HG02678 (cell line): ENCODE measurements at regions not wholly inside any gene's neighbourhood (a gene's known extent, or its start where the extent isn't known, plus 50 kb on each side); places are given as distances from the start of the nearest gene placed in this dataset.

Experiments used
- ATAC-seq: cut with Tn5 transposase; IDR thresholded peaks from one replicate; pipeline ENCODE4 v1.9.1; 2021; ENCODE audit warnings: mild to moderate bottlenecking, moderate library complexity; ENCODE audit not compliant: unreplicated experiment

GRCh38 chr4:18082236-18082635 is 60.7 kb upstream of the LCORL start:
- no peak for ATAC-seq

- ATAC-seq: no peak
These were observed 60.2 kb upstream of the LCORL start for GRCh38 chr4:18081708-18082107.

DNA sequence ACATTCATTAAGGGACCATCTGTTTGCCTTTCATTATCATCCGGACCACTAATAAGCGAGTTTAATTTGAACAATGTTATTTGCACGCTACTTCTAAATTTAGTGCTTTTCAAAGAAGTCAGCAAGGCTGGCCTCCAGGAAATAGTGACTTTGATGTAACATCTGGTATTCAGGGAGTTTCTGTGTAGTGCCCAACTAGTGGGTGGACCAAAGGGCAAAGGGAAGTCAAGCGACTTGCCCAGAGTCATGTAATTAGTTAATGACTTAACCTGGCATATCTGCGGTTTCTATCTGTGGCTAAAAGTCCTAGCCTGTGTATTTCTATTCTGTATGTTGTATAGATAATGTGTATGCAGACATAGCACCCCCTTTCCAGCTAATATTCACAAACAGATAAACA is 56.3 kb upstream of the LCORL start:
- ATAC-seq: peak; percentile 80

DNA sequence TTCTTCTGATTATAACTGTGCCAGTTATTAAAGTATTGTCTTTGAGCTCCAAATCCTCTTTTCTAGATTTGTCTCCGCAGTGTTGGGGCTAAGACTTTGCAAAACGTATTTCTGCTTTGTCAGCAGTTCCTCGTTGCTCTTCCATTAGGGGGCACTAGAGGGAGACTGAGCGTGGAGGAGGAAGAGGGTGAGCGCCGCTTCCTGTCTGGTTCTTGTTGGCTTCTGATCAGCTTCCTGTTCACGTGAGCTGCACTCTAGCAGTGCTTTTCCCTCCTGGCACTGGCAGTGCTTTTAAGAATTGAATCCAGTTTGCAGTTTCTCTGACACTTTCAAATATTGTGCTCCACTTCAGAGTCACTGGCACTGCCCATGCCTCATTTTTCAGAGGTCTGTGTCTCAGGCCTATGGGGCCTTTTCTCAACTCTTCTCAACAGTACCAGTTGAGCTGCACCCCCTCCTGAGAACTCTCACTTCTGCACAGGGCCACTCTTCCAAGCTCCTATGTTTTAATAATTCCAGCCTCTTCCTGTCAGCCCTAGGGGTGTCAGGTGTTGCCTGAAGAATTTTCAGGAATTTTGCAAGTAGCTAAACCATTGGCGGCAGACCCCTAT is 54.4 kb upstream of the LCORL start:
- ATAC-seq: no peak

DNA sequence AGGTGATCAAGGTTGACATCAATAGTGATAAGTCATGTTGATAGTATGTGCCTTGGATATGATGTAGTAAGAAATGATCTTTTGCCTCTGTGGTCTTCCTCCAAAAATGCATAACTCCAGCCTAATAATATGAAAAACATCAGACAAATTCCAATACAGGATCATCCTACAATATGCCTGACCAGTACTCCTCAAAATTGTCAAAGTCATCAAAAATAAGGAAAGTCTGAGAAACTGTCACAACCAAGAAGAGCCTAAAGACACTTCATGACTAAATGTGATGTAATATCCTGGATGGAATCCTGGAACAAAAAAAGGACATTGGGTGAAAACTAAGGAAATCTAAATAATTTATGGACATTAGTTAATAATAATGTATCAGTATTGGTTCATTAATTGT is 50.3 kb upstream of the LCORL start:
- no peak for ATAC-seq
